GM12878 (cell line): ENCODE measurements at regions not wholly inside any gene's neighbourhood (a gene's known extent, or its start where the extent isn't known, plus 50 kb on each side); places are given as distances from the start of the nearest gene placed in this dataset.

Source experiments
- ATAC-seq: fragments of 200-7000 bp; cut with Tn5 transposase; 3 replicates; pipeline ENCODE4 v1.9.1; 2020; ENCODE audit warnings: mild to moderate bottlenecking, moderate library complexity
- BruUV-seq: library from RNA; stranded (reverse); fragments of 400-500 nt; replicated peaks from 2 replicates; lab custom pipeline; 2021; lab: Mats Ljungman, UMichigan
- CTCF ChIA-PET: fragments of 300-600 bp; sonication (Branson Sonifier 250); formaldehyde crosslinking; extraction: SDS; loops from one replicate; lab custom pipeline; 2021; ENCODE audit warnings: inconsistent platforms; lab: Yijun Ruan, JAX
- POLR2A ChIA-PET: fragments of 350-600 bp; formaldehyde crosslinking; extraction: SDS; loops from one replicate; lab custom pipeline; 2021; ENCODE audit warnings: inconsistent platforms; lab: Charles Lee
- RAD21 ChIA-PET: fragments of 300-600 bp; sonication (Branson Sonifier 250); formaldehyde crosslinking; loops from one replicate; lab custom pipeline; 2023; ENCODE audit warnings: antibody characterized with exemption; ENCODE audit not compliant: unreplicated experiment; lab: Charles Lee
- SMC1A ChIA-PET: fragments of 300-600 bp; sonication (Branson Sonifier 250); formaldehyde crosslinking; loops from one replicate; lab custom pipeline; 2023; ENCODE audit not compliant: unreplicated experiment, uncharacterized antibody; lab: Charles Lee
- DNase-seq: peaks from one replicate; pipeline ENCODE4 v3.0.0-alpha.2; 2011; ENCODE audit warnings: low read depth, low spot score
- FAIRE-seq: peaks from 3 replicates; lab custom pipeline; 2011; peaks lifted over from hg19 to GRCh38; lab: Jason Lieb, UNC
- H2AFZ ChIP-seq: 2 replicates; pipeline ENCODE4 v1.6.0; 2011; ENCODE audit warnings: low read depth, low read length, control low read depth; ENCODE audit not compliant: control insufficient read depth
- H3K27ac ChIP-seq: 2 replicates; pipeline ENCODE4 v1.5.1; 2011; ENCODE audit warnings: control low read depth; ENCODE audit not compliant: control insufficient read depth, insufficient read depth
- H3K27me3 ChIP-seq, 2 experiments: replicated peaks in 1 of 2; 2 replicates each; pipeline versions ENCODE4 v1.6.0 to v1.6.1; 2011; ENCODE audit warnings: low read length in 1 of 2; ENCODE audit not compliant: control insufficient read depth in 2 of 2, insufficient read depth in 2 of 2
- H3K36me3 ChIP-seq, 2 experiments: 2 replicates each; pipeline ENCODE4 v1.5.1; 2011; ENCODE audit warnings: low read length in 1 of 2; ENCODE audit not compliant: control insufficient read depth in 2 of 2, insufficient read depth in 2 of 2
- H3K4me1 ChIP-seq: 2 replicates; pipeline ENCODE4 v1.6.1; 2011; ENCODE audit warnings: mild to moderate bottlenecking, low read length, moderate library complexity, mixed read lengths; ENCODE audit not compliant: control insufficient read depth, insufficient read depth
- H3K4me2 ChIP-seq: 2 replicates; pipeline ENCODE4 v1.6.0; 2011; ENCODE audit warnings: control low read depth; ENCODE audit not compliant: control insufficient read depth, insufficient read depth
- H3K4me3 ChIP-seq: fragments of 200-600 bp; sonication (generic); 2 replicates; pipeline ENCODE4 v1.5.1; 2016
- H3K79me2 ChIP-seq: 2 replicates; pipeline ENCODE4 v1.6.0; 2011; ENCODE audit warnings: low read length; ENCODE audit not compliant: control insufficient read depth, insufficient read depth
- H3K9ac ChIP-seq: 2 replicates; pipeline ENCODE4 v1.8.0; 2011; ENCODE audit warnings: low read length, control low read depth, mixed read lengths; ENCODE audit not compliant: control insufficient read depth, insufficient read depth
- H3K9me3 ChIP-seq: replicated peaks from 3 replicates; pipeline ENCODE4 v1.5.1; 2011; ENCODE audit warnings: mild to moderate bottlenecking, low read length; ENCODE audit not compliant: control insufficient read depth, insufficient read depth
- H4K20me1 ChIP-seq: 2 replicates; pipeline ENCODE4 v1.6.0; 2011; ENCODE audit not compliant: control insufficient read depth, insufficient read depth
- ASH2L ChIP-seq: fragments of 300-600, 200-600 bp; sonication (generic); IDR thresholded peaks from 2 replicates; pipeline ENCODE4 v1.6.1; 2017; ENCODE audit warnings: low read depth, mild to moderate bottlenecking, borderline replicate concordance
- CEBPB ChIP-seq, 2 experiments: fragments of 150-350 bp in 1 of 2; IDR thresholded peaks; 2 replicates each; pipeline ENCODE4 v1.6.1; 2012 to 2014; ENCODE audit warnings: low read depth in 2 of 2, low read length in 2 of 2, borderline replicate concordance in 1 of 2, inconsistent platforms in 1 of 2
- DPF2 ChIP-seq: fragments of 450-650 bp; IDR thresholded peaks from 2 replicates; pipeline ENCODE4 v1.6.1; 2017; ENCODE audit warnings: mild to moderate bottlenecking
- ETV6 ChIP-seq, 2 experiments: fragments of 450-650 bp in 1 of 2; IDR thresholded peaks in 1 of 2; conservative IDR thresholded peaks in 1 of 2; 2 replicates each; pipeline ENCODE4 v1.6.1; 2014; ENCODE audit warnings: antibody characterized with exemption in 1 of 2, borderline replicate concordance in 1 of 2, low read depth in 1 of 2, mild to moderate bottlenecking in 1 of 2, moderate library complexity in 1 of 2
- FOXK2 ChIP-seq: fragments of 450-650 bp; IDR thresholded peaks from 2 replicates; pipeline ENCODE4 v1.6.1; 2017; ENCODE audit warnings: mild to moderate bottlenecking, moderate library complexity
- IKZF2 ChIP-seq, 2 experiments: fragments of 450-650 bp; IDR thresholded peaks; 2 replicates each; pipeline ENCODE4 v1.6.1; 2017; ENCODE audit warnings: mild to moderate bottlenecking in 2 of 2, moderate library complexity in 2 of 2
- LARP7 ChIP-seq: fragments of 450-650 bp; IDR thresholded peaks from 2 replicates; pipeline ENCODE4 v1.6.1; 2017; ENCODE audit warnings: mild to moderate bottlenecking
- MTA3 ChIP-seq: IDR thresholded peaks from 2 replicates; pipeline ENCODE4 v1.6.1; 2012; ENCODE audit warnings: low read length, inconsistent platforms, borderline replicate concordance
- RFX5 ChIP-seq: IDR thresholded peaks from 2 replicates; pipeline ENCODE4 v1.6.1; 2011; ENCODE audit warnings: low read depth, low read length, improper control_type of control experiment
- SMAD5 ChIP-seq: IDR thresholded peaks from 2 replicates; pipeline ENCODE4 v1.6.1; 2016; ENCODE audit warnings: antibody characterized with exemption, low read depth
- YBX1 ChIP-seq: fragments of 450-650 bp; IDR thresholded peaks from 2 replicates; pipeline ENCODE4 v1.6.1; 2016; ENCODE audit warnings: antibody characterized with exemption
- ZNF24 ChIP-seq: fragments of 450-650 bp; IDR thresholded peaks from 2 replicates; pipeline ENCODE4 v1.6.1; 2017; ENCODE audit warnings: antibody characterized with exemption, mild to moderate bottlenecking
- ZNF274 ChIP-seq: IDR thresholded peaks from one replicate; pipeline ENCODE4 v1.8.0; 2011; ENCODE audit not compliant: insufficient read length, insufficient read depth
- WGBS: methylation state at CpG from one replicate; pipeline ENCODE4 v1.1.6; 2016; ENCODE audit warnings: low lambda C conversion rate; ENCODE audit not compliant: insufficient replicate concordance, insufficient coverage; ENCODE audit errors: missing lambda C conversion rate; 5-methylcytosine and 5-hydroxymethylcytosine counted together
- in situ Hi-C: fragments of 300-500 bp; cut with MboI; formaldehyde crosslinking; loops from 9 replicates; pipeline ENCODE4 v1.14.3; 2018; ENCODE audit warnings: mixed read lengths
- intact Hi-C: fragments of 100-400 bp; cut with micrococcal nuclease; formaldehyde crosslinking; loops from one replicate; pipeline ENCODE4 v1.14.2; 2022; ENCODE audit not compliant: unreplicated experiment
- TF ChIP-seq, protein P1 (sequence below): fragments of 450-650 bp; formaldehyde crosslinking; IDR thresholded peaks from 2 replicates; pipeline ENCODE4 v1.4.0; 2022; ENCODE audit warnings: mild to moderate bottlenecking, moderate library complexity
- TF ChIP-seq, protein P2 (sequence below): fragments of 450-650 bp; IDR thresholded peaks from 2 replicates; pipeline ENCODE4 v1.6.1; 2014; ENCODE audit warnings: mild to moderate bottlenecking
- TF ChIP-seq, protein P3 (sequence below): fragments of 450-650 bp; IDR thresholded peaks from 2 replicates; pipeline ENCODE4 v1.6.1; 2017; ENCODE audit warnings: borderline replicate concordance
- TF ChIP-seq, protein P4 (sequence below): fragments of 450-650 bp; IDR thresholded peaks from 2 replicates; pipeline ENCODE4 v1.6.1; 2016; ENCODE audit warnings: mild to moderate bottlenecking

GRCh38 chr9:99712214-99712613, 109.5 kb upstream of the NR4A3 start (continued):
- TF ChIP-seq, protein P1, sequence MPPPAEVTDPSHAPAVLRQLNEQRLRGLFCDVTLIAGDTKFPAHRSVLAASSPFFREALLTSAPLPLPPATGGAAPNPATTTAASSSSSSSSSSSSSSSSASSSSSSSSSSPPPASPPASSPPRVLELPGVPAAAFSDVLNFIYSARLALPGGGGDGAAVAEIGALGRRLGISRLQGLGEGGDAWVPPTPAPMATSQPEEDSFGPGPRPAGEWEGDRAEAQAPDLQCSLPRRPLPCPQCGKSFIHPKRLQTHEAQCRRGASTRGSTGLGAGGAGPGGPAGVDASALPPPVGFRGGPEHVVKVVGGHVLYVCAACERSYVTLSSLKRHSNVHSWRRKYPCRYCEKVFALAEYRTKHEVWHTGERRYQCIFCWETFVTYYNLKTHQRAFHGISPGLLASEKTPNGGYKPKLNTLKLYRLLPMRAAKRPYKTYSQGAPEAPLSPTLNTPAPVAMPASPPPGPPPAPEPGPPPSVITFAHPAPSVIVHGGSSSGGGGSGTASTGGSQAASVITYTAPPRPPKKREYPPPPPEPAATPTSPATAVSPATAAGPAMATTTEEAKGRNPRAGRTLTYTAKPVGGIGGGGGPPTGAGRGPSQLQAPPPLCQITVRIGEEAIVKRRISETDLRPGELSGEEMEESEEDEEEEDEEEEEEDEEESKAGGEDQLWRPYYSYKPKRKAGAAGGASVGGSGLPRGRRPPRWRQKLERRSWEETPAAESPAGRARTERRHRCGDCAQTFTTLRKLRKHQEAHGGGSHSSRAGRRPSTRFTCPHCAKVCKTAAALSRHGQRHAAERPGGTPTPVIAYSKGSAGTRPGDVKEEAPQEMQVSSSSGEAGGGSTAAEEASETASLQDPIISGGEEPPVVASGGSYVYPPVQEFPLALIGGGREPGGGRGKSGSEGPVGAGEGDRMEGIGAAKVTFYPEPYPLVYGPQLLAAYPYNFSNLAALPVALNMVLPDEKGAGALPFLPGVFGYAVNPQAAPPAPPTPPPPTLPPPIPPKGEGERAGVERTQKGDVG (CRISPR knock-in tag), result no peak
- no peak for TF ChIP-seq CEBPB (IDR thresholded peaks at IDR 0.05; ENCODE audit: borderline replicate concordance in 1 of 2, low read depth in 2 of 2, low read length in 2 of 2)
- TF ChIP-seq, protein P2, sequence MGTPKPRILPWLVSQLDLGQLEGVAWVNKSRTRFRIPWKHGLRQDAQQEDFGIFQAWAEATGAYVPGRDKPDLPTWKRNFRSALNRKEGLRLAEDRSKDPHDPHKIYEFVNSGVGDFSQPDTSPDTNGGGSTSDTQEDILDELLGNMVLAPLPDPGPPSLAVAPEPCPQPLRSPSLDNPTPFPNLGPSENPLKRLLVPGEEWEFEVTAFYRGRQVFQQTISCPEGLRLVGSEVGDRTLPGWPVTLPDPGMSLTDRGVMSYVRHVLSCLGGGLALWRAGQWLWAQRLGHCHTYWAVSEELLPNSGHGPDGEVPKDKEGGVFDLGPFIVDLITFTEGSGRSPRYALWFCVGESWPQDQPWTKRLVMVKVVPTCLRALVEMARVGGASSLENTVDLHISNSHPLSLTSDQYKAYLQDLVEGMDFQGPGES, result no peak
- no peak for TF ChIP-seq RFX5
- TF ChIP-seq, protein P3, sequence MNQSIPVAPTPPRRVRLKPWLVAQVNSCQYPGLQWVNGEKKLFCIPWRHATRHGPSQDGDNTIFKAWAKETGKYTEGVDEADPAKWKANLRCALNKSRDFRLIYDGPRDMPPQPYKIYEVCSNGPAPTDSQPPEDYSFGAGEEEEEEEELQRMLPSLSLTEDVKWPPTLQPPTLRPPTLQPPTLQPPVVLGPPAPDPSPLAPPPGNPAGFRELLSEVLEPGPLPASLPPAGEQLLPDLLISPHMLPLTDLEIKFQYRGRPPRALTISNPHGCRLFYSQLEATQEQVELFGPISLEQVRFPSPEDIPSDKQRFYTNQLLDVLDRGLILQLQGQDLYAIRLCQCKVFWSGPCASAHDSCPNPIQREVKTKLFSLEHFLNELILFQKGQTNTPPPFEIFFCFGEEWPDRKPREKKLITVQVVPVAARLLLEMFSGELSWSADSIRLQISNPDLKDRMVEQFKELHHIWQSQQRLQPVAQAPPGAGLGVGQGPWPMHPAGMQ, result no peak

DNA sequence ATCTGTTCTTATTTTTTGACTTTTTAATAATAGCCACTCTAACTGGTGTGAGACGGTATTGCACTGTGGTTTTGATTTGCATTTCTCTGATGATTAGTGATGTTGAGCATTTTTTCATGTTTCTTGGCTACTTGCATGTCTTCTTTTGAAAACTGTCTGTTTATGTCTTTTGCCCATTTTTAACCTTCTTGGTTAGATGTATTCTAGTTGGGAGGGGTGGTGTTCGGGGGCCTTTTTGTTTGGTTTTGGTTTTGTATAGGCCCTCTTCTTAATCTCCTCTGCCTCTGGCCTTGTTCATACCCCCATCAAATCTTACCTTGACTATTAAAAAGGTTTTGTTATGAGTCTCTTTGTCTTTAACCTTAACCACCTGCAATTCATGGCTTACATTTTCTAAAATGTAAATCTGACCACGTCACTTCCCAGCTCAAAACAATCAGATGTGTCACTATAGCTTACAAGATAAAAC, 107.8 kb upstream of the NR4A3 start:
- SMC1A ChIA-PET, result interaction anchor here (0.6 to 1.9 kb wide), 5 partner anchors 9 to 481 kb away, joined by 3 to 9 read pairs (median 3); no protein-coding TSS in a partner anchor
- no peaks in the 10 kb centered on the region for H4K20me1 ChIP-seq
- no peaks in the 10 kb centered on the region for H3K36me3 ChIP-seq
- H3K4me1 ChIP-seq, result no peaks in the 10 kb centered on the region; the same call in 1 of the 2 replicates
- H3K27me3 ChIP-seq, result no peaks in the 10 kb centered on the region
- CTCF ChIA-PET, result no interaction called here
- no peak overlapping the region for H3K27ac ChIP-seq
- BruUV-seq, result no TSS peak
- no peak overlapping the region for H3K9ac ChIP-seq
- no peak overlapping the region; the same call in 1 of the 2 replicates for H2AFZ ChIP-seq
- RAD21 ChIA-PET, result no interaction called here
- FAIRE-seq, result no peak
- POLR2A ChIA-PET, result no interaction called here
- no peak overlapping the region for H3K4me3 ChIP-seq
- no peaks in the 10 kb centered on the region for H3K79me2 ChIP-seq
- in situ Hi-C loops (no loop called here), intact Hi-C loops (no loop called here)
- DNase-seq, result no peak
- no peaks in the 10 kb centered on the region; the same call in 1 of the 3 replicates for H3K9me3 ChIP-seq
- peak; percentile 85 for ATAC-seq
- H3K4me2 ChIP-seq, result no peak overlapping the region; the same call in 1 of the 2 replicates
- 1% methylated on average over 3 of the region's 3 CpGs for WGBS
- peak in 1 of 2 experiments; percentile 44; a peak in 2 of 4 replicates for TF ChIP-seq IKZF2 (IDR thresholded peaks at IDR 0.05)
- TF ChIP-seq FOXK2, result no peak
- TF ChIP-seq, protein P4, sequence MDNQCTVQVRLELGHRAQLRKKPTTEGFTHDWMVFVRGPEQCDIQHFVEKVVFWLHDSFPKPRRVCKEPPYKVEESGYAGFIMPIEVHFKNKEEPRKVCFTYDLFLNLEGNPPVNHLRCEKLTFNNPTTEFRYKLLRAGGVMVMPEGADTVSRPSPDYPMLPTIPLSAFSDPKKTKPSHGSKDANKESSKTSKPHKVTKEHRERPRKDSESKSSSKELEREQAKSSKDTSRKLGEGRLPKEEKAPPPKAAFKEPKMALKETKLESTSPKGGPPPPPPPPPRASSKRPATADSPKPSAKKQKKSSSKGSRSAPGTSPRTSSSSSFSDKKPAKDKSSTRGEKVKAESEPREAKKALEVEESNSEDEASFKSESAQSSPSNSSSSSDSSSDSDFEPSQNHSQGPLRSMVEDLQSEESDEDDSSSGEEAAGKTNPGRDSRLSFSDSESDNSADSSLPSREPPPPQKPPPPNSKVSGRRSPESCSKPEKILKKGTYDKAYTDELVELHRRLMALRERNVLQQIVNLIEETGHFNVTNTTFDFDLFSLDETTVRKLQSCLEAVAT, result 0 out of 2 replicates have a peak, but pooled peaks have one; percentile 49
- TF ChIP-seq MTA3, result no peak
- no peak for TF ChIP-seq ZNF274
- no peak for TF ChIP-seq ASH2L
- TF ChIP-seq DPF2, result peak; percentile 24; the same call in 1 of the 2 replicates
- no peak for TF ChIP-seq SMAD5
- no peak for TF ChIP-seq YBX1
- no peak for TF ChIP-seq ETV6 (conservative IDR thresholded peaks at IDR 0.05 in 1 of 2, IDR thresholded peaks at IDR 0.05 in 1 of 2; ENCODE audit: borderline replicate concordance in 1 of 2, low read depth in 1 of 2)
- TF ChIP-seq ZNF24, result peak; percentile 69
- no peak for TF ChIP-seq LARP7
